ENCODE measurements at regions not wholly inside any gene's neighbourhood (a gene's known extent, or its start where the extent isn't known, plus 50 kb on each side); places are given as distances from the start of the nearest gene placed in this dataset.

GRCh38 chr17:77882040-77882439, 76.5 kb upstream of the TNRC6C start:
- TF ChIP-seq POLR2A (IDR thresholded peaks at IDR 0.05) (no peak), CTCF (IDR thresholded peaks at IDR 0.05) (no peak), POLR2AphosphoS5 (IDR thresholded peaks at IDR 0.05; ENCODE audit: insufficient read depth in 1 of 2, low read depth in 1 of 2) (no peak)

Measured in vagina (tissue), 2 donors.